ENCODE measurements at regions not wholly inside any gene's neighbourhood (a gene's known extent, or its start where the extent isn't known, plus 50 kb on each side); places are given as distances from the start of the nearest gene placed in this dataset.

GRCh38 chr7:88700725-88701124, 58.8 kb upstream of the ZNF804B start:
- Mint-ChIP-seq H3K27ac (no peak overlapping the region), H3K4me1 (ENCODE audit: low read depth) (no peaks in the 10 kb centered on the region), H3K36me3 (ENCODE audit: low read depth) (no peaks in the 10 kb centered on the region), H3K9me3 (peaks cover 30% of the 10 kb centered on the region), H3K27me3 (ENCODE audit: insufficient read depth) (peaks cover 2% of the 10 kb centered on the region), H3K4me3 (no peak overlapping the region)
- TF ChIP-seq CTCF (IDR thresholded peaks at IDR 0.05): no peak
- DNase-seq: no peak

DNA sequence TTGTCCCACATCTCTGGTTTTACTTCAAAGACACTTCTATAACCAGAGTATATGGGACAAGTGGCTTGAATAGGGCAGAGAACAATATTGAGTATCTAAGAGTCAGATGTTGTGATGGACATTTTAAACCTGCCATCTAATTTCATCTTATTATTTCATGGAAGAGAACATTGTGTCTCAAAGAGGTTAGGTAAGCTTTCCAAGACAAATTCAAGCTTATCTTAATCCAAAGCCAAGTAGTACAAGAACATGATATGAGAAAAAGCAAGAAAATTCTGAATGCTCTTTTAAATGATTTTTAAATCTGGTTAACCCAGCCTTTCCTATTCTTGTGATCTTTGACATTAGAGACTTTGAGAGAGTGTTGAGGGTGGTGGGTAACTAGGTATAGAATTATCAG, 65.3 kb upstream of the ZNF804B start:
- H3K27ac Mint-ChIP-seq: no peak overlapping the region
- no peak for DNase-seq
- no peaks in the 10 kb centered on the region for H3K27me3 Mint-ChIP-seq (ENCODE audit: insufficient read depth)
- no peaks in the 10 kb centered on the region for H3K36me3 Mint-ChIP-seq (ENCODE audit: low read depth)
- peaks cover 18% of the 10 kb centered on the region for H3K9me3 Mint-ChIP-seq
- H3K4me1 Mint-ChIP-seq (ENCODE audit: low read depth): no peaks in the 10 kb centered on the region
- no peak overlapping the region for H3K4me3 Mint-ChIP-seq
- TF ChIP-seq CTCF (IDR thresholded peaks at IDR 0.05): no peak

DNA sequence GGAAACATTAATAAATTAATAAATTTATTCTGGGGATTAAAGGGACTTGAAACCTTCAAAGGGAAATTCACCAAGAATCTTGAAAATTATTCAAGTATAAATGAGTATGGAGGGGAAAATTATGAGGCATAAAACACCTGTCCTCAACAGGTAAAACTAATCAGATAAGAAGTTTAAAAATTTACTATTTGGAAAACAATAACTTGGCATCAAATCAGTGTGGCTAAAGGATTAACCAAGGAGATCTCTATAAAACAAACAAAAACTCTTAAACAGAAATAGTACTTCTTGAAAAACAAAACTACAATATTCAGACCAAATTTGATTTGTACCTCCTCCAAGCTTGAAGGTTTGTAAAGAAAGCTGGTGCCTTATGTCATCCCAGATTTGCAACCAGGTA, 66.4 kb upstream of the ZNF804B start:
- TF ChIP-seq CTCF (IDR thresholded peaks at IDR 0.05): no peak
- Mint-ChIP-seq H3K4me1 (ENCODE audit: low read depth) (no peaks in the 10 kb centered on the region), H3K27me3 (ENCODE audit: insufficient read depth) (no peaks in the 10 kb centered on the region), H3K27ac (no peak overlapping the region), H3K9me3 (peaks cover 10% of the 10 kb centered on the region), H3K36me3 (ENCODE audit: low read depth) (no peaks in the 10 kb centered on the region), H3K4me3 (no peak overlapping the region)
- no peak for DNase-seq

DNA sequence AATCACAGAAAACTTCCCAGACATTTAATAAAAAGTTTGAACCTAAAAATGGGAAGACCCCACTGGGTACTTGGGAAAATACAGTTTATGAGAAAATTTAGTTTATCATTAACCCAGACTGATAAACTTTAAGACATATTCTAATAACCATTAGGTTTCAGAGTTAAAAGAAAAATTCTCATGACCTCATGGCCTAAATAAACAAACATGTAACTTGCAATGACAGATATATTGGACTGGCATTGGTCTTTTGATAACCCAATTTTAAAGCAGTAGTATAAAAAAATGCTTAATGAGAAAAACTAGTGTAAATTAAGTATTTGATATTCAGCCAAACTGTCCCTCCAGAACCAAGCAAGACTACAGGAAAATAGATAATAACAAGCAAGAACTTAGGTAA, 67.0 kb upstream of the ZNF804B start:
- Mint-ChIP-seq H3K4me1 (ENCODE audit: low read depth) (no peaks in the 10 kb centered on the region), H3K4me3 (no peak overlapping the region), H3K27ac (no peak overlapping the region), H3K36me3 (ENCODE audit: low read depth) (no peaks in the 10 kb centered on the region), H3K27me3 (ENCODE audit: insufficient read depth) (no peaks in the 10 kb centered on the region), H3K9me3 (peaks cover 10% of the 10 kb centered on the region)
- DNase-seq: no peak
- no peak for TF ChIP-seq CTCF (IDR thresholded peaks at IDR 0.05)

DNA sequence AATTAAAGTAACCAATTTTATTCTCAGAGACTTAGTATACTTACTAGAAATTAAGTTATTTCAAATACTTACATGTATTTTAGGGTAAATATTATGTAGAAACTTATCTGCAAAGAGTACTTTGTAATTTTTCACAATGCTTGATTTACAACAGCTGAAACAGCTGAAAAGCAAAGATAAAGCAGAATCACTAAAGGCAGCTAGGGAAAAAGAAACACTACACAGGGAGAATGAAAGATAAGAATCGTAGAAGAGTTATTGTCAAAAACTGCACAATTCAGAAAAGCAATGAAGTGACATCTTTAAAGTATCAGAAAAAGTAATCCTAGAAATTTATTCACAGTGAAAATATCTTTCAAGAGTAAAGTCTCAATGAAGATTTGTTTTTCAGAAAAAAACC, 69.7 kb upstream of the ZNF804B start:
- no peak for DNase-seq
- no peak overlapping the region for H3K27ac Mint-ChIP-seq
- no peak overlapping the region for H3K4me3 Mint-ChIP-seq
- H3K27me3 Mint-ChIP-seq (ENCODE audit: insufficient read depth): no peaks in the 10 kb centered on the region
- H3K9me3 Mint-ChIP-seq: peaks cover 31% of the 10 kb centered on the region
- no peaks in the 10 kb centered on the region for H3K4me1 Mint-ChIP-seq (ENCODE audit: low read depth)
- H3K36me3 Mint-ChIP-seq (ENCODE audit: low read depth): no peaks in the 10 kb centered on the region
- no peak for TF ChIP-seq CTCF (IDR thresholded peaks at IDR 0.05)

GRCh38 chr7:88688222-88688621, 71.3 kb upstream of the ZNF804B start:
- Mint-ChIP-seq H3K27ac (no peak overlapping the region), H3K4me1 (ENCODE audit: low read depth) (no peaks in the 10 kb centered on the region), H3K9me3 (peaks cover 38% of the 10 kb centered on the region), H3K4me3 (no peak overlapping the region), H3K27me3 (ENCODE audit: insufficient read depth) (no peaks in the 10 kb centered on the region), H3K36me3 (ENCODE audit: low read depth) (no peaks in the 10 kb centered on the region)
- no peak for DNase-seq
- TF ChIP-seq CTCF (IDR thresholded peaks at IDR 0.05): no peak
